Gastroesophageal sphincter (tissue), 3 donors: ENCODE measurements at regions not wholly inside any gene's neighbourhood (a gene's known extent, or its start where the extent isn't known, plus 50 kb on each side); places are given as distances from the start of the nearest gene placed in this dataset.

ENCODE experiments used
- EP300 ChIP-seq: sonication (generic); formaldehyde crosslinking; IDR thresholded peaks from one replicate; pipeline ENCODE4 v1.6.1; 2017; ENCODE audit warnings: antibody characterized with exemption, mild to moderate bottlenecking
- POLR2A ChIP-seq, 2 donors: fragments of 450-650 bp; IDR thresholded peaks; one replicate each; pipeline ENCODE4 v1.6.1; 2017; ENCODE audit warnings: antibody characterized with exemption in 2 of 2, mild to moderate bottlenecking in 2 of 2, moderate library complexity in 1 of 2
- POLR2AphosphoS5 ChIP-seq: sonication (generic); formaldehyde crosslinking; IDR thresholded peaks from one replicate; pipeline ENCODE4 v1.6.1; 2017; ENCODE audit warnings: antibody characterized with exemption
- TF ChIP-seq, protein P1 (sequence below), 4 experiments: fragments of 200-600 bp in 2 of 4; fragments of 450-650 bp in 2 of 4; sonication (generic) in 1 of 4; IDR thresholded peaks; one replicate each; pipeline ENCODE4 v1.5.1; 2017 to 2019; ENCODE audit warnings: antibody characterized with exemption in 4 of 4, mild to moderate bottlenecking in 2 of 4, moderate library complexity in 2 of 4

DNA sequence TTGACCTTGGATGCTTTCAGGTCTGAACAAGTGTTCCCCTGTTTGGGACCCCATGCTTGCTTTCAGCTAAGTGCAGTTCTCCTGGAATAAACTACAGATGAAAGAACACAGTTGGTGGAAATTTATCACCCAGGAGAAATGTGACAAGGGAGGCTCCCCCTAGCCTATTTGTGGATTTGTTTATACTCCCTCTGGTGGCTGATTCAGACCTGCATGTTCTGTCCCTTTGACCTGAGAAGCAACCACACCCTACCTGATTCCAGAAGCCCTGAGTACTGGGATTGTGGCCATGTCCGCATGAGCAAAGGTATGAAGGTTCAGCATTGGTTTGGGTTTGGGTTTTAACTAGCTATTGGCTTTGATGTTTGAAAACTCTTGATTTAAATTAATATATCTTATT lies 440.9 kb downstream of the MID1IP1 start:
- TF ChIP-seq, protein P1, sequence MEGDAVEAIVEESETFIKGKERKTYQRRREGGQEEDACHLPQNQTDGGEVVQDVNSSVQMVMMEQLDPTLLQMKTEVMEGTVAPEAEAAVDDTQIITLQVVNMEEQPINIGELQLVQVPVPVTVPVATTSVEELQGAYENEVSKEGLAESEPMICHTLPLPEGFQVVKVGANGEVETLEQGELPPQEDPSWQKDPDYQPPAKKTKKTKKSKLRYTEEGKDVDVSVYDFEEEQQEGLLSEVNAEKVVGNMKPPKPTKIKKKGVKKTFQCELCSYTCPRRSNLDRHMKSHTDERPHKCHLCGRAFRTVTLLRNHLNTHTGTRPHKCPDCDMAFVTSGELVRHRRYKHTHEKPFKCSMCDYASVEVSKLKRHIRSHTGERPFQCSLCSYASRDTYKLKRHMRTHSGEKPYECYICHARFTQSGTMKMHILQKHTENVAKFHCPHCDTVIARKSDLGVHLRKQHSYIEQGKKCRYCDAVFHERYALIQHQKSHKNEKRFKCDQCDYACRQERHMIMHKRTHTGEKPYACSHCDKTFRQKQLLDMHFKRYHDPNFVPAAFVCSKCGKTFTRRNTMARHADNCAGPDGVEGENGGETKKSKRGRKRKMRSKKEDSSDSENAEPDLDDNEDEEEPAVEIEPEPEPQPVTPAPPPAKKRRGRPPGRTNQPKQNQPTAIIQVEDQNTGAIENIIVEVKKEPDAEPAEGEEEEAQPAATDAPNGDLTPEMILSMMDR (IDR thresholded peaks at IDR 0.05), result peak in 3 of 4 experiments; percentile 6 to 23 (median 15)
- TF ChIP-seq EP300, result no peak
- TF ChIP-seq POLR2AphosphoS5, result no peak
- TF ChIP-seq POLR2A (IDR thresholded peaks at IDR 0.05), result no peak
